HEK293 (cell line): ENCODE measurements at regions not wholly inside any gene's neighbourhood (a gene's known extent, or its start where the extent isn't known, plus 50 kb on each side); places are given as distances from the start of the nearest gene placed in this dataset.

ENCODE experiments used
- CTCF ChIA-PET: fragments of 350-600 bp; formaldehyde crosslinking; extraction: SDS; loops from one replicate; lab custom pipeline; 2021; ENCODE audit warnings: antibody characterized with exemption; lab: Yijun Ruan, JAX
- POLR2A ChIA-PET: fragments of 300-600 bp; formaldehyde crosslinking; extraction: SDS; loops from one replicate; lab custom pipeline; 2020; ENCODE audit warnings: antibody characterized with exemption, inconsistent platforms; lab: Yijun Ruan, JAX
- H3K27ac ChIP-seq: fragments of 200-500 bp; sonication (Bioruptor generic); 2 replicates; pipeline ENCODE4 v1.5.1; 2014; ENCODE audit warnings: low read depth, low read length, control low read depth, inconsistent platforms; ENCODE audit errors: extremely low read depth
- H3K36me3 ChIP-seq, 2 experiments: fragments of 200-500 bp in 1 of 2; sonication (Bioruptor generic) in 1 of 2; 1 replicate in 1 of 2; 2 replicates in 1 of 2; pipeline ENCODE4 v1.5.1; 2014 to 2017; ENCODE audit warnings: inconsistent platforms in 2 of 2, low read length in 2 of 2; ENCODE audit not compliant: control insufficient read depth in 2 of 2, insufficient read depth in 1 of 2
- H3K4me1 ChIP-seq: fragments of 200-500 bp; sonication (Bioruptor generic); 2 replicates; pipeline ENCODE4 v1.5.1; 2014; ENCODE audit warnings: mild to moderate bottlenecking, low read length, inconsistent platforms; ENCODE audit not compliant: control insufficient read depth, insufficient read depth
- H3K4me3 ChIP-seq: 2 replicates; pipeline ENCODE4 v1.5.1; 2011; ENCODE audit warnings: low read depth, mild to moderate bottlenecking, control low read depth, low read length, moderate library complexity
- H3K9me3 ChIP-seq: fragments of 200-500 bp; sonication (Bioruptor generic); 2 replicates; pipeline ENCODE4 v1.5.1; 2014; ENCODE audit warnings: low read depth, low read length, inconsistent platforms; ENCODE audit not compliant: control insufficient read depth, insufficient read depth
- BCL11A ChIP-seq: fragments of 450-650 bp; formaldehyde crosslinking; IDR thresholded peaks from 2 replicates; pipeline ENCODE4 v1.5.1; 2016; ENCODE audit warnings: low read depth, missing biosample characterization, missing genetic modification characterization
- HIC1 ChIP-seq: fragments of 450-650 bp; formaldehyde crosslinking; IDR thresholded peaks from 2 replicates; pipeline ENCODE4 v1.5.1; 2016; ENCODE audit warnings: missing biosample characterization, missing genetic modification characterization
- KLF1 ChIP-seq: fragments of 450-650 bp; formaldehyde crosslinking; IDR thresholded peaks from 2 replicates; pipeline ENCODE4 v1.5.1; 2016; ENCODE audit warnings: missing biosample characterization, missing genetic modification characterization
- MYNN ChIP-seq: fragments of 450-650 bp; formaldehyde crosslinking; IDR thresholded peaks from 2 replicates; pipeline ENCODE4 v1.5.1; 2016; ENCODE audit warnings: missing biosample characterization, missing genetic modification characterization, borderline replicate concordance
- PRDM1 ChIP-seq: fragments of 450-650 bp; formaldehyde crosslinking; IDR thresholded peaks from 2 replicates; pipeline ENCODE4; 2016; ENCODE audit warnings: missing biosample characterization, missing genetic modification characterization
- SETDB1 ChIP-seq: IDR thresholded peaks from one replicate; pipeline ENCODE4 v1.6.1; 2017; ENCODE audit warnings: mild to moderate bottlenecking, low read length, moderate library complexity, mixed read lengths; ENCODE audit not compliant: insufficient read length
- SP7 ChIP-seq: fragments of 450-650 bp; formaldehyde crosslinking; IDR thresholded peaks from 2 replicates; pipeline ENCODE4 v1.5.1; 2016; ENCODE audit warnings: missing biosample characterization, missing genetic modification characterization
- ZBTB10 ChIP-seq: fragments of 450-650 bp; formaldehyde crosslinking; IDR thresholded peaks from 2 replicates; pipeline ENCODE4 v1.5.1; 2016; ENCODE audit warnings: missing biosample characterization, missing genetic modification characterization
- ZIC2 ChIP-seq: fragments of 450-650 bp; formaldehyde crosslinking; IDR thresholded peaks from 2 replicates; pipeline ENCODE4 v1.5.1; 2016; ENCODE audit warnings: missing biosample characterization, missing genetic modification characterization
- ZNF146 ChIP-seq: fragments of 450-650 bp; formaldehyde crosslinking; IDR thresholded peaks from 2 replicates; pipeline ENCODE4 v1.5.1; 2016; ENCODE audit warnings: missing biosample characterization, missing genetic modification characterization
- ZNF2 ChIP-seq: fragments of 450-650 bp; formaldehyde crosslinking; IDR thresholded peaks from 2 replicates; pipeline ENCODE4 v1.5.1; 2016; ENCODE audit warnings: missing biosample characterization, missing genetic modification characterization
- ZNF23 ChIP-seq: fragments of 450-650 bp; formaldehyde crosslinking; IDR thresholded peaks from 2 replicates; pipeline ENCODE4 v1.5.1; 2016; ENCODE audit warnings: missing biosample characterization, missing genetic modification characterization, borderline replicate concordance
- ZNF366 ChIP-seq: fragments of 450-650 bp; formaldehyde crosslinking; conservative IDR thresholded peaks from 2 replicates; pipeline ENCODE4 v1.5.1; 2016; ENCODE audit warnings: missing biosample characterization, missing genetic modification characterization
- ZNF394 ChIP-seq: fragments of 450-650 bp; formaldehyde crosslinking; IDR thresholded peaks from 2 replicates; pipeline ENCODE4 v1.5.1; 2016; ENCODE audit warnings: missing biosample characterization, missing genetic modification characterization, mild to moderate bottlenecking, moderate library complexity, borderline replicate concordance
- ZNF433 ChIP-seq: fragments of 450-650 bp; formaldehyde crosslinking; IDR thresholded peaks from 2 replicates; pipeline ENCODE4 v1.5.1; 2016; ENCODE audit warnings: missing biosample characterization, missing genetic modification characterization, low read depth
- ZNF555 ChIP-seq: fragments of 450-650 bp; formaldehyde crosslinking; conservative IDR thresholded peaks from 2 replicates; pipeline ENCODE4 v1.5.1; 2017; ENCODE audit warnings: missing biosample characterization, mild to moderate bottlenecking, missing genetic modification characterization, inconsistent platforms
- ZNF560 ChIP-seq: fragments of 450-650 bp; formaldehyde crosslinking; IDR thresholded peaks from 2 replicates; pipeline ENCODE4 v1.5.1; 2017; ENCODE audit warnings: missing biosample characterization, missing genetic modification characterization, borderline replicate concordance
- ZNF621 ChIP-seq: fragments of 450-650 bp; formaldehyde crosslinking; IDR thresholded peaks from 2 replicates; pipeline ENCODE4 v1.5.1; 2017; ENCODE audit warnings: missing biosample characterization, missing genetic modification characterization
- ZNF76 ChIP-seq: fragments of 450-650 bp; formaldehyde crosslinking; IDR thresholded peaks from 2 replicates; pipeline ENCODE4; 2016; ENCODE audit warnings: low read depth, missing biosample characterization, missing genetic modification characterization, borderline replicate concordance
- TF ChIP-seq, protein P1 (sequence below): fragments of 450-650 bp; formaldehyde crosslinking; IDR thresholded peaks from 2 replicates; pipeline ENCODE4 v1.5.1; 2016; ENCODE audit warnings: missing biosample characterization, missing genetic modification characterization

DNA sequence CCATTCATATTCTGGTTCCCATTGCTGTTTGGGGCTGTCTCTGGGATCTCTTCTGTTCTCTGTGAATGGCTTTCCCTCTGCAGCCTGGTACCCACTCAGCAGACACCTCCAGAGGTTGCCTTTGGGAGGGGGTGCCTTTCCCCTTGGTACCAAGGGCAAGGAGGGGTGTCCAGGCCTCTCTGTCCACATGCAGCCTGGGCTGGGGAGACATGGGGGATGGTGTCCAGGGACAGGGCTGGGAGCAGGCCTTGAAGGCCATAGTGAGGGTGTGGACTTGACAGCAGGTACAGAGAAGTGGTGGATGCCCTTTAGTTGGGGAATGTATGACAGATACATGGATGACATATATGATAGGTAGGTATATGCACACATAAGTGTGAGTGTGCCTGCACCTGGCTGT is 83.7 kb downstream of the PLXNA1 start (continued):
- TF ChIP-seq, protein P1, sequence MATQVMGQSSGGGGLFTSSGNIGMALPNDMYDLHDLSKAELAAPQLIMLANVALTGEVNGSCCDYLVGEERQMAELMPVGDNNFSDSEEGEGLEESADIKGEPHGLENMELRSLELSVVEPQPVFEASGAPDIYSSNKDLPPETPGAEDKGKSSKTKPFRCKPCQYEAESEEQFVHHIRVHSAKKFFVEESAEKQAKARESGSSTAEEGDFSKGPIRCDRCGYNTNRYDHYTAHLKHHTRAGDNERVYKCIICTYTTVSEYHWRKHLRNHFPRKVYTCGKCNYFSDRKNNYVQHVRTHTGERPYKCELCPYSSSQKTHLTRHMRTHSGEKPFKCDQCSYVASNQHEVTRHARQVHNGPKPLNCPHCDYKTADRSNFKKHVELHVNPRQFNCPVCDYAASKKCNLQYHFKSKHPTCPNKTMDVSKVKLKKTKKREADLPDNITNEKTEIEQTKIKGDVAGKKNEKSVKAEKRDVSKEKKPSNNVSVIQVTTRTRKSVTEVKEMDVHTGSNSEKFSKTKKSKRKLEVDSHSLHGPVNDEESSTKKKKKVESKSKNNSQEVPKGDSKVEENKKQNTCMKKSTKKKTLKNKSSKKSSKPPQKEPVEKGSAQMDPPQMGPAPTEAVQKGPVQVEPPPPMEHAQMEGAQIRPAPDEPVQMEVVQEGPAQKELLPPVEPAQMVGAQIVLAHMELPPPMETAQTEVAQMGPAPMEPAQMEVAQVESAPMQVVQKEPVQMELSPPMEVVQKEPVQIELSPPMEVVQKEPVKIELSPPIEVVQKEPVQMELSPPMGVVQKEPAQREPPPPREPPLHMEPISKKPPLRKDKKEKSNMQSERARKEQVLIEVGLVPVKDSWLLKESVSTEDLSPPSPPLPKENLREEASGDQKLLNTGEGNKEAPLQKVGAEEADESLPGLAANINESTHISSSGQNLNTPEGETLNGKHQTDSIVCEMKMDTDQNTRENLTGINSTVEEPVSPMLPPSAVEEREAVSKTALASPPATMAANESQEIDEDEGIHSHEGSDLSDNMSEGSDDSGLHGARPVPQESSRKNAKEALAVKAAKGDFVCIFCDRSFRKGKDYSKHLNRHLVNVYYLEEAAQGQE (tag by site-specific recombination) = no peak
- TF ChIP-seq ZNF560 (tag by site-specific recombination) (no peak), KLF1 (no peak)
- TF ChIP-seq, all 188 proteins: peak for 0

DNA sequence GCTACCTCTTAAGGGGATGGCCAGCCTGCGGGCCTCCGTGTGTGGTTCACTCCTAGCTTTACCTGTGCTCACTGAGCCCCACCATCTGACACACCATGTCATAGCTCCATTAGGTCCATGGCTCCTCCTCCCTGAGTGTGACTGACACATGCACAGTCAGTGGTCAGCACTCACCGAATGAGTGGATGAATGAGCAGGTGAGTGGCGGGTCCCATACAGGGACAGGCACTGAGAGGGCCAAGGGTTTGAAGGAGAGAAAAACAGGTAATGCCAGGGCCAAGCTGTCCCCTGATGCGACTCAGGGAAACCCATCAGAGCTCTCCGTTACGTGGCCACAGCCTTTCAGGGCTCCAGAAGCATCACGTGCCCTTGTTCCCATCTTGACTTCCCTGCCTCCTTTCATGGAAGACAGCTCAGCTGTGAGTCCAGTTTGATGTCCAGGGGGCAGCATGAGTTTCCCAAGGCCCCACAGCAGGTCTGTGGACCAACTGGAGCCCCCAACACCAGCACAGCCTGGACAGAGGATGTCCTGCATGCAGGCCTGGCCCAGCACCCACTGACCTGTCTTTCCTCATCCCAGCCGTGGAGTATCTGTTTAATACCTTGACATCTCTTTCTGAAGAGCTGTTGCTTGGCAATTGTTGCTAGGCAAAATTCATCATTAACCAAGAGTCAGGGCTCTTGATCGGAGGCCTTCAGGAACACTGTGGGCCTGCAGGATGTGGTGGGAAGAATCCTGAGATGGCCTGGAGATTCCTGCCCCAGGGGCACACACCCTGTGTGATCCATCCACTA is 84.4 kb downstream of the PLXNA1 start:
- TF ChIP-seq ZNF366 (tag by site-specific recombination) = no peak
- no peak for TF ChIP-seq SETDB1
- TF ChIP-seq SP7 (tag by site-specific recombination) = no peak
- no peak for TF ChIP-seq ZIC2 (tag by site-specific recombination)
- TF ChIP-seq BCL11A (tag by site-specific recombination) = no peak
- TF ChIP-seq ZNF2 (tag by site-specific recombination) = no peak
- TF ChIP-seq HIC1 (tag by site-specific recombination) = no peak
- TF ChIP-seq ZNF23 (tag by site-specific recombination) = no peak
- no peak for TF ChIP-seq PRDM1
- no peak for TF ChIP-seq ZBTB10 (tag by site-specific recombination)
- no peak for TF ChIP-seq ZNF76 (tag by site-specific recombination)
- no peak for TF ChIP-seq ZNF433
- TF ChIP-seq ZNF621 (tag by site-specific recombination) = no peak
- no peak for TF ChIP-seq ZNF555 (tag by site-specific recombination)
- no peak for TF ChIP-seq ZNF394 (tag by site-specific recombination)
- TF ChIP-seq MYNN (tag by site-specific recombination) = no peak
- no peak for TF ChIP-seq ZNF146
- Histone ChIP-seq H3K27ac (no peak overlapping the region), H3K4me3 (no peak overlapping the region), H3K4me1 (no peaks in the 10 kb centered on the region), H3K9me3 (no peaks in the 10 kb centered on the region), H3K36me3 (no peaks in the 10 kb centered on the region)
- POLR2A ChIA-PET = no interaction called here
- CTCF ChIA-PET = no interaction called here
